ENCODE measurements at regions not wholly inside any gene's neighbourhood (a gene's known extent, or its start where the extent isn't known, plus 50 kb on each side); places are given as distances from the start of the nearest gene placed in this dataset.

DNA sequence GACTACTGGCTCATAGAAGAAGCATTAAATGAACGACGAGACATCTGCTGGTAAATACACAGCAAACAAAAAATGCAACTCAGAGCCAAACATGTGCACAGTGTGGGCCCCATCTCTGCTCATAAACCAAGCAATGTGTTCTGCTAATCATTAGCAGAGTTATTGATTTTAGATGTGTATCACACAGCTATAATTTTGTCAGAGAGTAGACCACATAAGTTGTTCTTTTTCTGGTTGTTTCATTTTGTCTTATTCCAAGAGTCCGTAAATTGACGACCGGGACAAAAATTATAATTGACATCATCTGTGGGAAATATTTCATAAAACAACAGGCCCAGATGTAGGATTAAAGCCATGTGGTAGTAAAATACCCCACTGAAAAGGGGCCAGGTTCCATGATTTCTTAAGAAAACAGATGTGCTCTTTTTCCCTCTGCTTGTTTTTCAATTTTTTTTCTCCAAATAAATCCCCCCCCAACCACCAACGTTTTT is 423.6 kb downstream of the HAO1 start:
- Histone ChIP-seq H3K36me3 (replicated peaks in 1 of 2; ENCODE audit: control insufficient read depth in 1 of 2, insufficient read depth in 2 of 2, low read length in 2 of 2) (no peaks in the 10 kb centered on the region), H3K27ac (ENCODE audit: extremely low read length, insufficient read depth, low read length) (no peak overlapping the region), H3K4me1 (ENCODE audit: insufficient read depth, low read length) (no peaks in the 10 kb centered on the region), H3K27me3 (ENCODE audit: control insufficient read depth in 1 of 2, insufficient read depth in 2 of 2, low read length in 2 of 2) (no peaks in the 10 kb centered on the region), H3K4me3 (replicated peaks in 1 of 3; ENCODE audit: insufficient read depth in 1 of 3, low read depth in 2 of 3, low read length in 3 of 3) (no peak overlapping the region), H3K9me3 (ENCODE audit: low read length) (no peaks in the 10 kb centered on the region), H2AFZ (ENCODE audit: low read length) (no peak overlapping the region), H3K9ac (ENCODE audit: insufficient read depth, low read depth, low read length) (no peak overlapping the region), H3K79me2 (ENCODE audit: insufficient read depth, low read length) (no peaks in the 10 kb centered on the region), H3K4me2 (ENCODE audit: low read depth, low read length) (no peak overlapping the region), H4K20me1 (ENCODE audit: insufficient read depth, low read length) (no peaks in the 10 kb centered on the region)
- in situ Hi-C loops (cut with HindIII; ENCODE audit: extremely low pct_ligation_motif_present, low pct_unique_long_range_greater_than_20kb), result no loop called here
- TF ChIP-seq, protein P1, sequence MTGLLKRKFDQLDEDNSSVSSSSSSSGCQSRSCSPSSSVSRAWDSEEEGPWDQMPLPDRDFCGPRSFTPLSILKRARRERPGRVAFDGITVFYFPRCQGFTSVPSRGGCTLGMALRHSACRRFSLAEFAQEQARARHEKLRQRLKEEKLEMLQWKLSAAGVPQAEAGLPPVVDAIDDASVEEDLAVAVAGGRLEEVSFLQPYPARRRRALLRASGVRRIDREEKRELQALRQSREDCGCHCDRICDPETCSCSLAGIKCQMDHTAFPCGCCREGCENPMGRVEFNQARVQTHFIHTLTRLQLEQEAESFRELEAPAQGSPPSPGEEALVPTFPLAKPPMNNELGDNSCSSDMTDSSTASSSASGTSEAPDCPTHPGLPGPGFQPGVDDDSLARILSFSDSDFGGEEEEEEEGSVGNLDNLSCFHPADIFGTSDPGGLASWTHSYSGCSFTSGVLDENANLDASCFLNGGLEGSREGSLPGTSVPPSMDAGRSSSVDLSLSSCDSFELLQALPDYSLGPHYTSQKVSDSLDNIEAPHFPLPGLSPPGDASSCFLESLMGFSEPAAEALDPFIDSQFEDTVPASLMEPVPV (CRISPR knock-in tag; IDR thresholded peaks at IDR 0.05), result no peak
- peak in 1 of 2 experiments; percentile 37; a peak in 1 of 4 replicates for TF ChIP-seq MAFK (conservative IDR thresholded peaks at IDR 0.05 in 1 of 2, IDR thresholded peaks at IDR 0.05 in 1 of 2; ENCODE audit: low read length in 2 of 2)
- no peak for TF ChIP-seq ZNF33B (CRISPR knock-in tag; IDR thresholded peaks at IDR 0.05)
- TF ChIP-seq STAG1 (CRISPR knock-in tag; IDR thresholded peaks at IDR 0.05), result no peak
- no TSS peak for BruUV-seq (replicated peaks)
- intact Hi-C loops (cut with micrococcal nuclease; ENCODE audit: unreplicated experiment), result no loop called here
- DNase-seq (ENCODE audit: low spot score), result no peak
- ATAC-seq, result peak; percentile 74
- ChIA-PET CTCF (ENCODE audit: low intra/inter-chr PET ratio, low total read pairs) (no interaction called here), POLR2A (no interaction called here)
- WGBS (ENCODE audit: low lambda C conversion rate), result 43% methylated on average over 6 of the region's 6 CpGs
- FAIRE-seq, result no peak

DNA sequence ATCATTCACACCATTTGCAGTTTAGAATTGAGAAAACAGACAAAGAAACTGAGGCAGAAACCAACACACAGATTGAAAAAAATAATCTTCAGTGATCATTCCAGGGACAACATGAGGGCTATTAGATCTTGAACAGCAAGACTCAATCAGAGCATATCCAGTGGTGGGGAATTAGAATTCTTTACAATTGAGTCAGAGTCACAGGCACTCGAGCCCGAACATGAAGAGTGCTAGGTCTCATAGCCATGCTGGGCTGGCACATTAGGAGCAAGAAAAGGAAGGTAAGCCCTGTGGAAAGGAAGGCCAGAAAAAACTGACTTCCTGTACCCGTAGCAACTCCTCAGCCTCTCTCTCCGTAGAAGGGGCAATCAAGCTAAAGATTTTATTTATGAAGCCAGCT is 419.9 kb downstream of the HAO1 start:
- no TSS peak for BruUV-seq (replicated peaks)
- no peaks in the 10 kb centered on the region for H3K36me3 ChIP-seq (replicated peaks in 1 of 2; ENCODE audit: control insufficient read depth in 1 of 2, insufficient read depth in 2 of 2, low read length in 2 of 2)
- no peaks in the 10 kb centered on the region for H3K79me2 ChIP-seq (ENCODE audit: insufficient read depth, low read length)
- ChIA-PET CTCF (ENCODE audit: low intra/inter-chr PET ratio, low total read pairs) (no interaction called here), POLR2A (no interaction called here)
- in situ Hi-C loops (cut with HindIII; ENCODE audit: extremely low pct_ligation_motif_present, low pct_unique_long_range_greater_than_20kb) (no loop called here), intact Hi-C loops (cut with micrococcal nuclease; ENCODE audit: unreplicated experiment) (no loop called here)
- no peak overlapping the region for H2AFZ ChIP-seq (ENCODE audit: low read length)
- peaks cover 7% of the 10 kb centered on the region; the same call in 1 of the 2 replicates for H3K9me3 ChIP-seq (ENCODE audit: low read length)
- DNase-seq (ENCODE audit: low spot score) (no peak), FAIRE-seq (no peak), ATAC-seq (no peak)
- no peaks in the 10 kb centered on the region; the same call in 1 of the 2 replicates for H4K20me1 ChIP-seq (ENCODE audit: insufficient read depth, low read length)
- TF ChIP-seq GATA4 (IDR thresholded peaks at IDR 0.05; ENCODE audit: borderline replicate concordance, low read depth), result no peak
- TF ChIP-seq RORA (CRISPR knock-in tag; IDR thresholded peaks at IDR 0.05), result no peak
- TF ChIP-seq NR2C2 (CRISPR knock-in tag; IDR thresholded peaks at IDR 0.05; ENCODE audit: borderline replicate concordance), result no peak
- TF ChIP-seq BHLHE40 (IDR thresholded peaks at IDR 0.05; ENCODE audit: low read length), result no peak
- no peak for TF ChIP-seq KAT8 (CRISPR knock-in tag; IDR thresholded peaks at IDR 0.05)
- TF ChIP-seq E2F1 (CRISPR knock-in tag; IDR thresholded peaks at IDR 0.05), result no peak
- no peak for TF ChIP-seq RFX3 (CRISPR knock-in tag; IDR thresholded peaks at IDR 0.05)
- no peak for TF ChIP-seq ZNF672 (CRISPR knock-in tag; IDR thresholded peaks at IDR 0.05)
- no peak for TF ChIP-seq KLF16 (CRISPR knock-in tag; IDR thresholded peaks at IDR 0.05)
- TF ChIP-seq ZNF337 (CRISPR knock-in tag; IDR thresholded peaks at IDR 0.05; ENCODE audit: borderline replicate concordance, low read depth), result no peak
- TF ChIP-seq ZNF331 (CRISPR knock-in tag; IDR thresholded peaks at IDR 0.05), result no peak
- TF ChIP-seq ONECUT2 (CRISPR knock-in tag; IDR thresholded peaks at IDR 0.05), result no peak
- WGBS (ENCODE audit: low lambda C conversion rate), result 7% methylated on average over 4 of the region's 4 CpGs
- no peaks in the 10 kb centered on the region for H3K4me1 ChIP-seq (ENCODE audit: insufficient read depth, low read length)
- no peak overlapping the region for H3K4me2 ChIP-seq (ENCODE audit: low read depth, low read length)
- H3K27ac ChIP-seq (ENCODE audit: extremely low read length, insufficient read depth, low read length), result no peak overlapping the region
- no peaks in the 10 kb centered on the region for H3K27me3 ChIP-seq (ENCODE audit: control insufficient read depth in 1 of 2, insufficient read depth in 2 of 2, low read length in 2 of 2)
- no peak overlapping the region for H3K4me3 ChIP-seq (replicated peaks in 1 of 3; ENCODE audit: insufficient read depth in 1 of 3, low read depth in 2 of 3, low read length in 3 of 3)
- H3K9ac ChIP-seq (ENCODE audit: insufficient read depth, low read depth, low read length), result no peak overlapping the region
